ENCODE measurements at regions not wholly inside any gene's neighbourhood (a gene's known extent, or its start where the extent isn't known, plus 50 kb on each side); places are given as distances from the start of the nearest gene placed in this dataset.
"Not testable (repeated sequence)": the region's sequence is repeated elsewhere in the genome, so short reads cannot be mapped to it uniquely, and the experiment has no call there.

DNA sequence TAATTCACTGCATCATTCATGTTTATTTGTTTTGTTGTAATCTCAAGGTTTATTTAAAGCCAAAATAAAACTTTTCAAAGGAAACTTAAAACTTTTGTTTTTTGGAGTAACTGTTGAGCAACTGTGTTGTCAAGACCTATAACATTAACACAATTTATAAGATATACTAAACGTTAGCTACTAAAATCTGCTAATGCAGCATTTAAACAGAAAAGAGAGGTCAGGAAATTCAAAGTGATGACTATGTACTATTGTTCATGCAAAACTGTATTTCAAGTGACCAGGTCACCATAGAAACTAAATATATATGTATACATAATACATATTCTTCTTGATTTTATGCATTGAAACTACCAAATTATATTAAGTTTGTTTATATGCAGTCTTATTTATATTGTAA lies 1740.9 kb downstream of the EFNA5 start:
- no peak for DNase-seq (ENCODE audit: low read depth in 2 of 2)

DNA sequence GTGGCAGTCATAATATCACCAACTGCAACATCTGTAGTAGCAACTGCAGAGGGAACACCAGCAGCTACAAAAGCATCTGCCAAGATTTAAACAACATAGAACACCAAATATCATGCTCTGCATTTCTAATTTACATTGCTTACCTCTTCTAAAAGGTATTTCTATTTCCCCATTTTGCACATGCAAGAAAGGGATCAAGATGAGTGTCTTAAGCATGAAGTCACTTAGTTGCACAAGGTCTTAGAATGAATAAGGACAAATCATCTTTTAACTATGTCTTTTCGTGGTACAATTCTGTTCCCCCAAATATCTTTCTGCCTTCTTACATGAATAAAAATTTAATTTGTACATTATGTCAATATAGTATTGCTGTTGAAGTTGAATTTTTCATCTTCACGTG lies 1746.4 kb downstream of the EFNA5 start:
- no peak for DNase-seq (ENCODE audit: low read depth in 2 of 2)

DNA sequence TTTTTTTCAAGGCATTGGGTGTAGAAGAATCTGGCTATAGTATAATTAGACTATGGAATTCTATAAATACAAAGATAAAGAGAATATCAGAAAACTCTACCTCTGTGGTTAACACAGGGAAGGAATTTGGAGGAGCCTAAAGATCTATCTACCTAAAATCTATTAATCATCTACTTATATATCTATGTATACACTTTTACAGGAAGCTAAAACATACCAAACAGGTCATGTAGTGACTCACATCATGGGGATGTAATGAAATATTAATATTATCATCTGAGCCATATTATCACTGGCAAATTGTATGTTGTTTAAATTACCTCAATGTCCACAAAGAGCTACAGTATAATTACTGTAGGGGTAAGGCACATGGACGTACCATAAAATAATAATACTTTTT lies 1748.2 kb downstream of the EFNA5 start:
- DNase-seq (ENCODE audit: low read depth in 2 of 2) = no peak

DNA sequence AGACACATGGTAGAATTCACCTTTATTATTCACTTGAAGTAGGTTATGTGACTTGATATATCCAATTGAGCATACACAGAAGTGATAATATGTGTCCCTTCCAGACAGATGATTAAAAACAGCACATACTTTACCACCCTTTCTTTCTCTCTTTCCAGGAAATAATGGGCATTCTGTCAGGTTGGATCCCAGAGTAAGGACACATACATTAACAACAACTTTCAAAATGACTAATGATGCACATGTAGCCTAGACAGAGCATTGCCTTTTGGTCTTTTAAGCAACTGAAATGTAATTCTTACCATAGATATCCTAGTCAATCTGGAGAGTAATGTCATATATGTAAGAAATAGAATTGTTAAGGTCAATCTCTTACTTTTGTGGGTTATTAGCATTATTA lies 1748.7 kb downstream of the EFNA5 start:
- DNase-seq (ENCODE audit: low read depth in 2 of 2) = no peak

DNA sequence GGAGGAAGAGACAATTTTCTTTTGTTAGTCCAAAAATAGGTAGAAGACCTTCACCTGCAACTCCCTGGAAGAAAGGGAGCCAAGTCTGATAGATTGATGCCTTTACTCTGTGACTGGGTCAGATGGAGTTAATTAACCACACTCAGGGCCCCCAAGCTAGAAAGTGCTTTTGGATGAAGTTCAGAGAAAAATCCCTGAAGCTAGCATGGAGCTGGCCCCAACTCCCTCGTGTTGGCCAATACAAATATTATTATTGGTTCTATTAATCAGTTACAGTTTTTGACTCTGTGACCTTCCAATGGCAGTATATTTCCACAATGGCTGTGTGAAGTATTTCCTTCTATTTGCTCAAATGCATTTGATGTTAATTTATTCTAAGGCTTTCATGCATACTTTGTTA lies 1753.5 kb downstream of the EFNA5 start:
- no peak for DNase-seq (ENCODE audit: low read depth in 2 of 2)

DNA sequence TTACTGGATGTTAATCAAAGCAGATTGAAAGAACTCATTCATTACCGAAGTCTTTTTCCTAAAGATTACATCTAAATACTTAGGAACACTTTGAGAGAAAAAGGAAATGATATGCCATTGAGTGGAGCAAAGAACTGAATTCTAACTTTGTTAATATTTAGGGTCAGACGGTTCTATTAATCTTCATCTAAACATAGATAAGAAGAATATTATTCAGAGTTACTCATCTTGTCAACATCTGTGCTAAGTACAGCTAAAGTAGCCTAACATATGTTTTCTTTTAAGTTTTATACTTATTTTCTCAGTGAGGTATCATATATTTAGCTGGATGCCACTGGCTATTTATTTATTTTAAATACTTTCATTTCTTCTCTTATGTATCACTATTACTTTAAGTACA lies 1763.7 kb downstream of the EFNA5 start:
- no peak for DNase-seq (ENCODE audit: low read depth in 2 of 2)

DNA sequence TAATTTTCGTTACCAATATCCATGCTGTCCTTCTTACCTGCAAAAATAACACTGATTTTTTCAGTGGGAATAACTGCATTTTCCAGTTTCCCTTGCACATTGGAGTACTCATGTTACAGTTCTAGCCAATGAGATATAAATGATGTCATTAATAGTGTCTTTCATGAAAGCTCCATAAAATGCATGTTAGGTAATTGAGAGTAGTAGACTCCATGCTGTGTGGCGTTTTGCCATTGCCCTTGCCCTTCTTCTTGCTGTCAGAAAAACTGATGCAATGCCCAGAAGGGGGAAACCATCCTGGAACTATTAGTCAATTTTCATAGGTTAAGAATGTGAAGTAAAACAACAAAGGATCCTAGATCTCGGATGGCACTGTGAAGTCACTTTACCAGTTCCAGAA lies 1765.3 kb downstream of the EFNA5 start:
- DNase-seq (ENCODE audit: low read depth in 2 of 2) = no peak

DNA sequence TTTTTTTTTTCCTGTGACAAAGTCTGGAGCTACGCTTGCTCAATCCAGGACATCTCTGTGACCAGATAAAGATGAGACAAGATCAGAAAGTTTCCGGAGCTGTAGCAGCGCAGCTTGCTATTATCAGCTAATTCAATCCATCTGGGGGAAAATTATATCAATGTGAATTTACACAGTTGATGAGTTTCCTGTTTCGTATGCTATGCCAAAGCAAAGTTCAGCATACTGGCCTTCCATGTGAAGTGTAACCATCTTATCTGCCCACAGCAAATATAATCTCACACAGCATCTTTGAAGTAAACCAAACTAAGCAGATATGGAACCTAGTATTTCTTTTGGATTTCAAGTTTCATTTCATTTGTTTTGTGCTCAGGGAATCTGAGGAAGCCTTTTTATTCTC lies 1767.7 kb downstream of the EFNA5 start:
- DNase-seq (ENCODE audit: low read depth in 2 of 2) = no peak

DNA sequence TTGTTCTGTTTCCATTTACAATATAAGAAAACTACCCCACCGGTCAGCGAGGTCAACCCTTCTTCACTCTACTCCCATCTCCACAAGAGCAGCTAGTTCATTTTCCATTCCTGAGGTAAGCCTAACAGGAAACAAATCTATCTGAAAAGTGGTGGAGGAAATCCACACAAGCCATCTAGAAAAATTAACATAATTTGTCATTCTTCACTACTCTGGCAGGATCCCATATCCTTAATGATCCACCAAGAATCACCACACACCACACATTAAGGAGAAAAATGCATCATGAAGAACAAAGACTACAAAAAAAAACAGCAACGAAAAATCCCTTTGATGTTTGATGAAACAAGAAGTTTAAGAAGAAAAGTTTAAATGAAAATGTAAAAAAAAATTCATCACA lies 1771.0 kb downstream of the EFNA5 start:
- DNase-seq (ENCODE audit: low read depth in 2 of 2) = no peak

DNA sequence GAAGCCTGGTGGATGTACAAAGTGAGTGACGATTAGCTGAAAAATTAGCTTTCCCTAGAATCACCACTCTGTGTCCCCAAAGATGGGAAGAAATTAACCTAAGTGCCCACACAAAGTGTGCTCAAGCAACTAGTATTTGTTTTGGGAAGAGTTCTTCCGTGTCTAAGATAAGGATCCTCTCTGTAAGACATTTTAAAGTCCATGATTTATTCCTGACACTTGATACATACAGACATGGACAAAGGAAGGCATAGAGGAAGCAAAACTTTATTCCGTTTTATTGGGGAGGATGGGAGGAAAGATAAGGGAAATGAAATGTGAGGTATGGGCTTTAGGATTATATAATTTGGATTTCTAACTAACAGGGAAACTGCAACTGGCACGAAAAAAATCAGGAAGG lies 1772.6 kb downstream of the EFNA5 start:
- no peak for DNase-seq (ENCODE audit: low read depth in 2 of 2)

DNA sequence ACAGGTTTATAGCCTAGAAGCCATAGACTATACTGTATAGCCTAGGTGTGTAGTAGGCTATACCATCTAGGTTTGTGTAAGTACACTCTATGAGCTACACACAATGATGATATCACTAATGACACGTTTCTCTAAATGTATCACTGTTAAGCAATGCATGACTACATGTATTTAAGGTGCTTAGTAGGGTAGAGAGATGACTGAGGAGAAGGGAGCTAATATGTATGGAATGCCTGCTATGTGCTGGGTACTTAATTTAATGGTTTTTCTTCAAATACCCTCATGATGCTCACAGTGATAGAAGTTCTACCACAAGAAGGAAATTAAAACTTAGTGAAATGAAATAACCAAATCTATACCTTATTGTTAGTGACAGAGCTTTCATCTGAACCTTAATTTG lies 1785.5 kb downstream of the EFNA5 start:
- no peak for DNase-seq (ENCODE audit: low read depth in 2 of 2)

DNA sequence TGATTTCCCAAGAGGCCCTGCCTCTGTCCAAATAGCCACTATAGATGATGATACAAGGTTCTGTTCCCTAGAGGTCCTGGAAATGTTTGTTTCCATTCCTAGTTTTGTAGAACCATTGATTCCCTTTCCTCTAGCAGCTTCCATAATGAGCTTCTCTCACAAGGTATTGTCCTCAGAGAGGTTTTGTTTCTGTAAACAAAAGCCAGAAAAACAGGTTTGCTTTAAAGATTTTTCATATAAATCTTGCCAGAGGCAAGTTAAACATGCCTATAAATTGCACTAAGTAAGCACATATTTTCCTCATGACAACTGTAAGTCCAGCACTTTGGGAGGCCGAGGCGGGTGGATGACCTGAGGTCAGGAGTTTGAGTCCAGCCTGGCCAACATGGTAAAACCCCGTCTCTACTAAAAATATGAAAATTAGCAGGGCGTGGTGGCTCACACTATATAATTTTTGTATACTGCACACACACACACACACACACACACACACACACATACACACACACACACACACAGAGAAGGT lies 1787.7 kb downstream of the EFNA5 start:
- no peak for DNase-seq (ENCODE audit: low read depth in 2 of 2)

DNA sequence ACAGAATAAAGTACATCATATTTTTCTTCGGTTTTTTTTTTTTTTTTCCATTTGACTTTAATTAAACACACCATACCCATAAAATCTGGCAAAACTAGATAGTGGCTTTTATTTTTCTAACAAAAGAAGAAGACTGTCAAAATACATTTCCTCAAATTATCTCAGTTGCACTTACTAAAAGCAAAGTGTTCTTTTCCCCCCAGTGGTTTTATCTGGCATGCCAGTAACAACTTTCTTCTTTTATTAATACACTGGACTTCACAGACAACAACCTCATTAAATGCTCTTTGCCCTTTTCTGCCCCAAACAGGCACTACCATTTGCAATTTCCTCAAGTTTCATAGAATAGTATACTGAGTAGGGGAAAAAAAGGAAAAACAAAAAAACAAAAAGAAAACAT lies 1792.3 kb downstream of the EFNA5 start:
- no peak for DNase-seq (ENCODE audit: low read depth in 2 of 2)

DNA sequence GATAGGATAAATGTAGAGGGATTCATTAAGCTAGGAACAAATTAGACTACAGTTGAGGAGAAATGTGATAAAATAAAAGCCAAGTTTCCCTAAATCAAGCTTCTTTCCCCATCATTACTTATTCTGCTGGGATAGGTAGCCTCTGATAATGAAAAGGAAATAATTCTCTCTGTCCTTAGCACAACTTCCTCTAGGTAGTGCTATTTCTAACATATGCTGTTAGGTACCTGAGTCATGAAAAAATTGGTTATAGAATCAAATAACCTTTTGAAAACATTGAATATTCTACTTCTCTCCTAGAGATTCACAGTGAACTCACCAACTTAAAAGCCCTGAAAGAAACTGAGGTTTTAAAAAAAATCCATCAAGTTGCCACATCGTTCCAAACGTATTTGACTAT lies 1793.1 kb downstream of the EFNA5 start:
- no peak for DNase-seq (ENCODE audit: low read depth in 2 of 2)

DNA sequence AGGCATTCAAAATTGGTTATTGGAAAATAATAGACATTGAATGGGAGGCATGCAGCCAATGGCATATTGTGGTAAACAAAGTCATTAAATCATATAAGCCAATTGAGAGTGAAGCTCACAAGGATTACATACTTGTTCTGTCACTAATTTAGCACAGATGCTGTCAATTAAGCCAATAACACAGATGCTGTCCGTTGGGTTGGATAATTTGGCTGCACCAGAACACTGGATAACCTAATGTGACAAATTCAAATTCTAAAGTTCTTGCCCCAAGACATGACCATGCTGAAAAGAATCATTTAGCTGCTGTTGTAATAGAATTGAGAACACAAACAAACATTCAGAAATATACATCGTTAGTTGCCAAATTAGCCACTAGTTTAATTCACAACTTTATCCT lies 1796.4 kb downstream of the EFNA5 start:
- no peak for DNase-seq (ENCODE audit: low read depth in 2 of 2)

DNA sequence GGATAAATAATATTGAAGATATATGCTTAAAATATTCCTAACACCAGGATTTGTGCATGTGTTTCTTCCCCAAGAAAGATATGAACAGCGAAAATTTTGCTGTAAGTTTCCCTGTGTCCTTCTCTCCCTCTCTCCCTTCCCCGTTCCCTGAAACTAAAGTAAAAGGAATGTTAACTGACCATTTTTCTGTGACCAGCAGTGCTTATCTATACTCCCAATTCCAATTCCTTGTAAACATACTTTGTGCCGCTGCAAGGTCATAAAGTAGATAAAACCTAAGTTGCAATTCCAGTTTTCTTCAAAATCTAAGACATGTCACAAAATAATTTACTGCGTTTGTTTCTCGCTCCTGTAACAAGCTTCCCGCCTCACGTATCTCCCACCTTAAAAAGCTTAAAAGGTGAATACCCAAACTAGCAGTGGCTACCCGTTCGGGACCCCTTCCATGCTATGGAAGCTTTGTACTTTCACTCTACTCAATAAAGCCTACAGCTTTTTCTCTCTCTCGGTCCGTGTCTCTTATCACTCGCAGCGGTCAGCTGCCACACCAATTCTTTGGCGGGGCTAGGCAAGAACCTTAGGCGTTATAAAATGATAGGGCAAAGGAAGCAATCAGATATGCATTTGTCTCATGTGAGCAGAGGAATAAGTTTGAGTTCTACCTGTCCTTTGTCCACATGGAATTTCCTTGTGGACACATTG lies 1798.0 kb downstream of the EFNA5 start:
- DNase-seq (ENCODE audit: low read depth in 2 of 2) = no peak

DNA sequence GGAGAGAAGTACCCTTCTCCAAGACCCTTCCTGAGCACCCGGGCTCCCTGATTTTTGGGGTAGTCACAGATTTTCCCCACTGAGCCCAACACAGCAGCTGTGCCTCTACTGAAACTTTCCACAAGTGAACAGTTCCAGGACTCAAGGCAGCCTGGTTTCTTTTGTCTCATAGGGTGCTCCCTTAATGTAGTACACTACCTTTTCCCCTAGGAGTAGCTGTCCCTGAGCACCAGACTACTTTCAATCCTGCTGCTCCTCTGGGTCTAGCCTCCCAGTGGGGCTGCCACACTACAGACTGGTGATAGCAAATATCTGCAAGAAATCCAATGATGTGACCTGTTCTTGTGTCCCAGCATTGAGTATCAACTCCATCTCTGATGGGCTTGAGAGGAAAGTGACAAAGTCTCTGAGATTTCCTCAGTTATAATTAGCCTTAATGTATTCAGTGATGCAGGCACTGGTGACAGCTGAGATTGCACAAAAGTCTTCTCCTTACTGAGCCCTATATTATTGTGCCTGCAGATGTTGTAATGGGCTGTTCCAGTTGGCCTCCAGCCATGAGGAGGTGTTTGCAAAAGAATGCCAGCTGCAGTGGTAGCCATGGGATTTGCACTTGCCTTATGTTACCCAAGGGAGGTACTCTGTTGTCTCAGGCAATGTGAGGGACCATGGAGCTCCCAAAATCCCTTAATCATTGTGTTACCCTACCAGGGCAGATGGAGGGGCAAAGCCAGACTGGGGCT lies 1802.5 kb downstream of the EFNA5 start:
- DNase-seq (ENCODE audit: low read depth in 2 of 2) = no peak

DNA sequence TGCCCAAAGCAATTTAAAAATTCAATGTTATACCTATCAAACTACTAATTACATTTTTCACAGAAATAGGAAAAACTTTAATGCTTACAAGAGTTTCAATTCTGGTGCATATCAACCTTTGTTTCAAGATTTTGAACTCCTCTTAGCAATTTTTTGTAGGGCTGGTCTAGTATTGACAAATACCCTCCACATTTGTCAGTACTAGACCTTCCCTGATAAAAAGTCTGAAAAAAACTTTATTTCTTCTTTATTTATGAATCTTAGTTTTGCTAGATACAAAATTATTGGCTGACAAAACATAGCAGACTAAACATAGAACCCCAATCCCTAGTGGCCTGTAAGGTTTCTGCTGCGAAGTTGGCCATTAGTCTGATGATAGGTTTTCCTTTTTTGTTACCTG lies 1804.9 kb downstream of the EFNA5 start:
- DNase-seq (ENCODE audit: low read depth in 2 of 2) = no peak

DNA sequence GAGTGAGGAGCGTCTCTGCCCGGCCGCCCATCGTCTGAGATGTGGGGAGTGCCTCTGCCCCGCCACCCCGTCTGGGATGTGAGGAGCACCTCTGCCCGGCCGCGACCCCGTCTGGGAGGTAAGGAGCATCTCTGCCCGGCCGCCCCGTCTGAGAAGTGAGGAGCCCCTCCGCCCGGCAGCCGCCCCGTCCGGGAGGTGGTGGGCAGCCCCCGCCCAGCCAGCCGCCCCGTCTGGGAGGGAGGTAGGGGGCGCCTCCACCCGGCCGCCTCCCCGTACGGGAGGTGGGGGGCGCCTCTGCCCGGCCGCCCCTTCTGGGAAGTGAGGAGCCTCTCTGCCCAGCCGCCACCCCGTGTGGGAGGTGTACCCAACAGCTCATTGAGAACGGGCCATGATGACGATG lies 1811.4 kb downstream of the EFNA5 start:
- DNase-seq (ENCODE audit: low read depth in 2 of 2) = not testable (repeated sequence)

DNA sequence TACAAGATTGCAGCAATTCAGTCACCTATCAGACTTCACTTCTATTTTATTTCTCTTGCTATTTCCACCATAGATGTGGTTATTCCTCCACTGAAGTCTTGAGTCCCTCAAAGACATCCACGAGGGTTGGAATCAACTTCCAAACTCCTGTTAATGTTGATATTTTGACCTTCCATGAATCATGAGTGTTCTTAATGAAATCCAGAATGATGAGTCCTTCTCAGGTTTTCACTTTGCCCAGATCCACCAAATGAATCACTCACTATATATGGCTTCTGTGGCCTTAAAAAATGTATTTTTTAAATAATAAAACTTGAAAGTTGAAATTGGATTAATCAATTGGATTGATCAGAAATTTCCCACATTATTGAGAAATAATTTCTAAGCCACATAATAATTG lies 1821.0 kb downstream of the EFNA5 start:
- no peak for DNase-seq (ENCODE audit: low read depth in 2 of 2)

DNA sequence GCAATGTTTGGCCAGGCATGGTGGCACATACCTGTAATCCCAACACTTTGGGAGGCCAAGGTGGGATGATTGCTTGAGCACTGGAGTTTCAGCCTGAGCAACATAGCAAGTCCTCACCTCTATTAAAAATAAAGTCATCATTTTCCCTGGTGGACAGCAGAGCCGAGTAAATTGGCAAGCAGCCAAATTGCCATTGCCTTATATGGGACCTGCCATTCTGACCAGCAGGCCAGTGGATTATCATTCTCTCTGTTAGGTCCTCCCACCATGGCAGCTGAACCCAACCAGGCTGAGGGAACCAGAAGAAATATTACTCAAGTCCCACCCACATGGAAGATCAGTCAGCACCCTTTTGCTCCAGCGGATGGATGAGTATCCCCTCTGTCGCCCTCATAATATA lies 1829.9 kb downstream of the EFNA5 start:
- DNase-seq (ENCODE audit: low read depth in 2 of 2) = no peak

DNA sequence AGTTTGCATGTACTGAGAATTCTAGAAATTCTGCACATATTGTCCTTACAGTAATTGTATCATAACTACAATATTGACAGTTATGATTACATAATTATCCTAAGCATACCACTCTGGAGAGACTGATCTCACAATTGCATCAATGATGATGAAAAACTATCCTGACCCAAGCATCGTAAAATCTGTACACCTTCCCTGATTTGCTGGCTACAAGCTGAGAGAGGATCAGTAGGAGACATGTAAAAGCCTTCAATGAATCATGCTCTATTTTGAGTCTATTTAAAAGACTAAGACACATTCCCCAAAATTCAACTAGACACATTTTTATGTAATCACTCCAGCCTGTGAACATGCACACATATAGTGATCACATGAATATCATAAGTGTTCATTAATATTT lies 1833.8 kb downstream of the EFNA5 start:
- no peak for DNase-seq (ENCODE audit: low read depth in 2 of 2)

DNA sequence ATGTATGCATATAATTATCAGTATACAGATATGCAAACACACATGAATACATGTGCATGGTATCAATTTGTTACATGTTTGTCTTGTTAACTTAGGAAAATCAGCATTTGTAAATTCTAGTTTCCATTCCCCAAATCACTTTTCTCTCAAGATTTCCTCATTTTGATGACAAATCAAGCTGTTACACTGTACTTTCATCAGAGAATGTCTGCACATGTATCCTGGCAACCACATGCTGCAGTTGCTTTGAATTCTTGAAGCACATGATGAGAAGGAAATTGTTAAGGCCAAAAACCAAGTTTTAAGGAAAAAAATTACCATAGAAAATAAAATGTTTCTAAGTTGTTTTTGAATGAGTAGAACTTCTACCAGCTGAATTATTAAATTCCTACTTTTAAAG lies 1834.5 kb downstream of the EFNA5 start:
- no peak for DNase-seq (ENCODE audit: low read depth in 2 of 2)

DNA sequence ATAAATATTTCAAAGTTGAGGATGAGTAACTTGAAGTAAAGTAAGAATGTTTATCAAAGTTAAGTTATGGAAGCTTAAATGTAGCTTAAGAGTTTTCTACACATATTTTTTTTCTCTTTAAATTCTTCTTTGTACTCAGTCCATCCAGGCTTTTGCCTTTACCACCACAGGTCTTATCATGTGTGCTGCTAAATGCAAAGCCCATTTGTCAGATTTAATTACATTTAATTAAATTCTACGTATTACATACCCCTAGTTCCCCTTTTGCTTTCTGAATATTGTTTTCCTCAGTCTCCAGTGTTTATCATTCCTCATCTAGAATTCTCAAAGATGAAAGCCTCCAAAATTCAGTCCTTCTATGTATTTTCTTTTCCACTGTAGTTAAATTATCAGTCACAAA lies 1841.9 kb downstream of the EFNA5 start:
- no peak for DNase-seq (ENCODE audit: low read depth in 2 of 2)

All from stimulated activated CD8-positive, alpha-beta memory T cell treated with anti-CD3 and anti-CD28 coated beads, Interleukin-2, amount 100 ng/mL, for 48 hours (primary cell).